ENCODE measurements at regions not wholly inside any gene's neighbourhood (a gene's known extent, or its start where the extent isn't known, plus 50 kb on each side); places are given as distances from the start of the nearest gene placed in this dataset.

GRCh38 chrX:45295259-45295986 lies 94.7 kb upstream of the DIPK2B start:
- peak; percentile 4 for DNase-seq (ENCODE audit: low spot score)

- no peak for DNase-seq (ENCODE audit: low spot score)
Observed at GRCh38 chrX:45274576-45274975, 73.9 kb upstream of the DIPK2B start.

GRCh38 chrX:45267007-45267406 lies 66.3 kb upstream of the DIPK2B start:
- no peak for DNase-seq (ENCODE audit: low spot score)

GRCh38 chrX:45266456-45266855 lies 65.8 kb upstream of the DIPK2B start:
- DNase-seq (ENCODE audit: low spot score) = no peak

- no peak for DNase-seq (ENCODE audit: low spot score)
Observed at GRCh38 chrX:45264865-45265264, 64.2 kb upstream of the DIPK2B start.

- DNase-seq (ENCODE audit: low spot score) = no peak
Observed at GRCh38 chrX:45261471-45261870, 60.8 kb upstream of the DIPK2B start.

- no peak for DNase-seq (ENCODE audit: low spot score)
Observed at GRCh38 chrX:45261005-45261404, 60.3 kb upstream of the DIPK2B start.

GRCh38 chrX:45258731-45259402 lies 58.2 kb upstream of the DIPK2B start:
- no peak for DNase-seq (ENCODE audit: low spot score)

All from AG08395 (cell line).